CD14-positive monocyte (primary cell): ENCODE measurements at regions not wholly inside any gene's neighbourhood (a gene's known extent, or its start where the extent isn't known, plus 50 kb on each side); places are given as distances from the start of the nearest gene placed in this dataset.

Experiments used
- DNase-seq, 3 donors: peaks; one replicate each; pipeline ENCODE4 v3.0.0-alpha.2; 2011 to 2022
- H2AFZ ChIP-seq: 2 replicates; pipeline ENCODE4 v1.6.0; 2012; ENCODE audit warnings: mild to moderate bottlenecking, low read depth, low read length, inconsistent platforms; ENCODE audit not compliant: insufficient read depth, poor library complexity, severe bottlenecking
- H3K27ac ChIP-seq, 2 donors: 1 replicate in 1 of 2; 2 replicates in 1 of 2; pipeline ENCODE4 v1.5.1; 2012 to 2013; ENCODE audit warnings: low read length in 2 of 2, control low read depth in 1 of 2, inconsistent platforms in 1 of 2, low read depth in 1 of 2, mild to moderate bottlenecking in 1 of 2
- H3K27me3 ChIP-seq, 2 donors: one replicate each; pipeline versions ENCODE4 v1.6.0 to v1.6.1; 2011 to 2013; ENCODE audit warnings: low read length in 2 of 2; ENCODE audit not compliant: control insufficient read depth in 2 of 2, insufficient read depth in 2 of 2
- H3K36me3 ChIP-seq, 2 donors: replicated peaks in 1 of 2; 1 replicate in 1 of 2; 2 replicates in 1 of 2; pipeline versions ENCODE4 v1.5.1 to v1.6.1; 2012 to 2013; ENCODE audit warnings: low read length in 2 of 2, control low read depth in 1 of 2, inconsistent platforms in 1 of 2, mild to moderate bottlenecking in 1 of 2; ENCODE audit not compliant: insufficient read depth in 2 of 2, control insufficient read depth in 1 of 2
- H3K4me1 ChIP-seq, 2 donors: 1 replicate in 1 of 2; 2 replicates in 1 of 2; pipeline versions ENCODE4 v1.5.1 to v1.6.1; 2012 to 2013; ENCODE audit warnings: low read length in 2 of 2, control low read depth in 1 of 2, inconsistent platforms in 1 of 2, mild to moderate bottlenecking in 1 of 2, moderate library complexity in 1 of 2; ENCODE audit not compliant: insufficient read depth in 2 of 2, control insufficient read depth in 1 of 2
- H3K4me2 ChIP-seq: replicated peaks from 2 replicates; pipeline ENCODE3; 2012; ENCODE audit warnings: low read length, moderate library complexity, mild to moderate bottlenecking; ENCODE audit not compliant: poor library complexity, severe bottlenecking; ENCODE audit errors: extremely low read depth
- H3K4me3 ChIP-seq, 3 experiments: fragments of 200-600 bp in 1 of 3; sonication (generic) in 1 of 3; replicated peaks in 1 of 3; 1 replicate in 2 of 3; 2 replicates in 1 of 3; pipeline ENCODE4 v1.5.1; 2011 to 2013; ENCODE audit warnings: low read length in 3 of 3, mild to moderate bottlenecking in 3 of 3, control low read depth in 2 of 3, low read depth in 2 of 3, inconsistent platforms in 1 of 3, moderate library complexity in 1 of 3
- H3K79me2 ChIP-seq: 2 replicates; pipeline ENCODE4 v1.6.0; 2012; ENCODE audit warnings: mild to moderate bottlenecking, control low read depth, inconsistent platforms, low read length, moderate library complexity; ENCODE audit not compliant: insufficient read depth
- H3K9ac ChIP-seq: 2 replicates; pipeline ENCODE4 v1.6.0; 2017; ENCODE audit warnings: low read length, mild to moderate bottlenecking; ENCODE audit not compliant: insufficient read depth, poor library complexity, severe bottlenecking
- H3K9me3 ChIP-seq, 2 donors: replicated peaks in 1 of 2; 1 replicate in 1 of 2; 2 replicates in 1 of 2; pipeline versions ENCODE4 v1.5.1 to v1.6.1; 2012 to 2013; ENCODE audit warnings: low read length in 2 of 2, control low read depth in 1 of 2; ENCODE audit not compliant: control insufficient read depth in 1 of 2, insufficient read depth in 1 of 2
- H4K20me1 ChIP-seq: 2 replicates; pipeline ENCODE4 v1.6.0; 2012; ENCODE audit warnings: mild to moderate bottlenecking, low read length, control low read depth, moderate library complexity; ENCODE audit not compliant: insufficient read depth
- H3K27ac Mint-ChIP-seq, 7 donors: one replicate each; pipeline ENCODE4 v1.8.0; 2020; ENCODE audit warnings: mild to moderate bottlenecking in 7 of 7, mixed read lengths in 7 of 7, moderate library complexity in 6 of 7, inconsistent platforms in 2 of 7
- H3K27me3 Mint-ChIP-seq, 3 donors: one replicate each; pipeline ENCODE4 v1.8.0; 2021 to 2022; ENCODE audit warnings: low read depth in 3 of 3, mild to moderate bottlenecking in 3 of 3, mixed read lengths in 3 of 3, moderate library complexity in 3 of 3, inconsistent platforms in 1 of 3
- H3K36me3 Mint-ChIP-seq, 2 donors: one replicate each; pipeline ENCODE4 v1.8.0; 2020; ENCODE audit warnings: mixed read lengths in 2 of 2, inconsistent platforms in 1 of 2, mild to moderate bottlenecking in 1 of 2
- H3K4me1 Mint-ChIP-seq: one replicate; pipeline ENCODE4 v1.8.0; 2020; ENCODE audit warnings: mild to moderate bottlenecking, mixed read lengths
- H3K4me3 Mint-ChIP-seq, 2 donors: one replicate each; pipeline ENCODE4 v1.8.0; 2020; ENCODE audit warnings: mild to moderate bottlenecking in 2 of 2, mixed read lengths in 2 of 2, moderate library complexity in 1 of 2
- H3K9me3 Mint-ChIP-seq, 7 donors: one replicate each; pipeline ENCODE4 v1.8.0; 2020 to 2022; ENCODE audit warnings: mixed read lengths in 7 of 7, mild to moderate bottlenecking in 6 of 7, moderate library complexity in 6 of 7, inconsistent platforms in 2 of 7
- WGBS: methylation state at CpG from one replicate; pipeline ENCODE4 v1.1.5; 2013; ENCODE audit warnings: missing lambda C conversion rate; ENCODE audit not compliant: insufficient coverage; 5-methylcytosine and 5-hydroxymethylcytosine counted together
- intact Hi-C, 2 donors: fragments of 100-400 bp; cut with micrococcal nuclease; formaldehyde crosslinking; loops; one replicate each; pipeline versions ENCODE4 v1.15.0 to v1.15.1; 2023
- TF ChIP-seq, protein P1 (sequence below): fragments of 200-600 bp; IDR thresholded peaks from one replicate; pipeline ENCODE4 v1.8.0; 2022; ENCODE audit warnings: antibody characterized with exemption, mild to moderate bottlenecking

GRCh38 chr20:51159981-51160380 is 137.1 kb upstream of the KCNG1 start:
- Histone ChIP-seq H3K27me3 (peaks cover 0 to 3% of the 10 kb centered on the region in 2 donors), H4K20me1 (no peaks in the 10 kb centered on the region), H2AFZ (no peak overlapping the region), H3K9ac (no peak overlapping the region), H3K4me1 (no peaks in the 10 kb centered on the region), H3K4me2 (no peak overlapping the region), H3K79me2 (no peaks in the 10 kb centered on the region), H3K9me3 (no peaks in the 10 kb centered on the region), H3K4me3 (no peak overlapping the region), H3K36me3 (no peaks in the 10 kb centered on the region), H3K27ac (no peak overlapping the region)
- peaks cover 0 to 3% (median 0%) of the 10 kb centered on the region in 7 donors for H3K9me3 Mint-ChIP-seq
- intact Hi-C loops = no loop called here
- H3K4me1 Mint-ChIP-seq = no peaks in the 10 kb centered on the region
- H3K4me3 Mint-ChIP-seq = no peak overlapping the region
- no peak overlapping the region for H3K27ac Mint-ChIP-seq
- no CpG with 5 or more reads among the region's 2 CpGs for WGBS
- TF ChIP-seq, protein P1, sequence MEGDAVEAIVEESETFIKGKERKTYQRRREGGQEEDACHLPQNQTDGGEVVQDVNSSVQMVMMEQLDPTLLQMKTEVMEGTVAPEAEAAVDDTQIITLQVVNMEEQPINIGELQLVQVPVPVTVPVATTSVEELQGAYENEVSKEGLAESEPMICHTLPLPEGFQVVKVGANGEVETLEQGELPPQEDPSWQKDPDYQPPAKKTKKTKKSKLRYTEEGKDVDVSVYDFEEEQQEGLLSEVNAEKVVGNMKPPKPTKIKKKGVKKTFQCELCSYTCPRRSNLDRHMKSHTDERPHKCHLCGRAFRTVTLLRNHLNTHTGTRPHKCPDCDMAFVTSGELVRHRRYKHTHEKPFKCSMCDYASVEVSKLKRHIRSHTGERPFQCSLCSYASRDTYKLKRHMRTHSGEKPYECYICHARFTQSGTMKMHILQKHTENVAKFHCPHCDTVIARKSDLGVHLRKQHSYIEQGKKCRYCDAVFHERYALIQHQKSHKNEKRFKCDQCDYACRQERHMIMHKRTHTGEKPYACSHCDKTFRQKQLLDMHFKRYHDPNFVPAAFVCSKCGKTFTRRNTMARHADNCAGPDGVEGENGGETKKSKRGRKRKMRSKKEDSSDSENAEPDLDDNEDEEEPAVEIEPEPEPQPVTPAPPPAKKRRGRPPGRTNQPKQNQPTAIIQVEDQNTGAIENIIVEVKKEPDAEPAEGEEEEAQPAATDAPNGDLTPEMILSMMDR = no peak
- peaks cover 6 to 19% (median 13%) of the 10 kb centered on the region in 3 donors for H3K27me3 Mint-ChIP-seq
- DNase-seq = no peak
- no peaks in the 10 kb centered on the region for H3K36me3 Mint-ChIP-seq

DNA sequence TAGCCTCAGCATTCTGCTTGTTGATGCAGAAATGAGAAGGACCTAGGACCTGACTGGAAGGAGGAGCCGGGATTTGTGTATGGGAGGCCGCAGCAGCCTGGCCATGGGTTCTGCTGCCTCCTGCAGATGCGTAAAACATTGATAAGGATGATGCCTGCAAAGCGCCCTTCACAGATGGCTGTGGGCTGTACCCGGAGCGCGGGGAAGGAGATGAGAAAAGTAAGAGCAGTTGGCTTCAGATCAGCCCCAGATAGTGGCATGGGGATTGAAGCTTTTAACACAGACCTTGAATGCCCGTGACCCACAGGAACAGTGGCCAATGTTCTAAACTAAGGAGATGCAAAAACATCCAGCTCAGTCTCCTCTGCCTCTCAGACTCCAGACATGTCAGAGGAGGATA is 136.4 kb upstream of the KCNG1 start:
- no peak overlapping the region for H3K9ac ChIP-seq
- H3K9me3 ChIP-seq = no peaks in the 10 kb centered on the region
- no peak overlapping the region for H2AFZ ChIP-seq
- no peaks in the 10 kb centered on the region for H3K4me1 Mint-ChIP-seq
- TF ChIP-seq, protein P1 = no peak
- peaks cover 6 to 22% (median 19%) of the 10 kb centered on the region in 3 donors for H3K27me3 Mint-ChIP-seq
- no peaks in the 10 kb centered on the region for H3K4me1 ChIP-seq
- H3K36me3 ChIP-seq = no peaks in the 10 kb centered on the region
- intact Hi-C loops = no loop called here
- H3K4me3 Mint-ChIP-seq = no peak overlapping the region
- peaks cover 0 to 3% of the 10 kb centered on the region in 2 donors for H3K27me3 ChIP-seq
- no peaks in the 10 kb centered on the region for H3K36me3 Mint-ChIP-seq
- peaks cover 0 to 3% (median 0%) of the 10 kb centered on the region in 7 donors for H3K9me3 Mint-ChIP-seq
- no peak overlapping the region for H3K27ac Mint-ChIP-seq
- WGBS = 74% methylated on average over 7 of the region's 8 CpGs
- no peaks in the 10 kb centered on the region for H3K79me2 ChIP-seq
- no peak overlapping the region for H3K4me2 ChIP-seq
- H4K20me1 ChIP-seq = no peaks in the 10 kb centered on the region
- no peak overlapping the region for H3K27ac ChIP-seq
- no peak overlapping the region for H3K4me3 ChIP-seq
- no peak for DNase-seq
